T-helper 17 cell (primary cell): ENCODE measurements at regions not wholly inside any gene's neighbourhood (a gene's known extent, or its start where the extent isn't known, plus 50 kb on each side); places are given as distances from the start of the nearest gene placed in this dataset.

Experiments
- ATAC-seq: fragments of 150-1000 bp; cut with Tn5 transposase; 2 replicates; pipeline ENCODE4 v1.10.0; 2021; ENCODE audit warnings: mild to moderate bottlenecking, moderate library complexity
- DNase-seq, 3 donors: peaks; one replicate each; pipeline versions ENCODE4 v3.0.0 to v3.0.0-alpha.2; 2020 to 2021
- H3K9me3 ChIP-seq: one replicate; pipeline ENCODE4 v1.7.0; 2013; ENCODE audit warnings: low read length, mild to moderate bottlenecking; ENCODE audit not compliant: control insufficient read depth, poor library complexity, severe bottlenecking
- H3K27ac Mint-ChIP-seq: one replicate; pipeline ENCODE4 v1.8.0; 2022; ENCODE audit warnings: mild to moderate bottlenecking, moderate library complexity, mixed read lengths
- H3K27me3 Mint-ChIP-seq: one replicate; pipeline ENCODE4 v1.8.0; 2022; ENCODE audit warnings: mixed read lengths
- H3K36me3 Mint-ChIP-seq: one replicate; pipeline ENCODE4 v1.8.0; 2022; ENCODE audit warnings: low read depth, mixed read lengths
- H3K4me1 Mint-ChIP-seq: one replicate; pipeline ENCODE4 v1.8.0; 2022; ENCODE audit warnings: mild to moderate bottlenecking, mixed read lengths
- H3K4me3 Mint-ChIP-seq: one replicate; pipeline ENCODE4 v1.8.0; 2022; ENCODE audit warnings: mild to moderate bottlenecking, moderate library complexity, mixed read lengths

GRCh38 chr2:19747310-19748072 lies 154.3 kb downstream of the TTC32 start:
- ATAC-seq (no peak), DNase-seq (no peak)
- peaks cover 2% of the 10 kb centered on the region for H3K36me3 Mint-ChIP-seq
- H3K27me3 Mint-ChIP-seq, result peaks cover 45% of the 10 kb centered on the region
- peaks cover 3% of the 10 kb centered on the region for H3K4me1 Mint-ChIP-seq
- no peak overlapping the region for H3K4me3 Mint-ChIP-seq
- no peak overlapping the region for H3K27ac Mint-ChIP-seq
- no peaks in the 10 kb centered on the region for H3K9me3 ChIP-seq

GRCh38 chr2:19746611-19747309 lies 155.0 kb downstream of the TTC32 start:
- Mint-ChIP-seq H3K4me3 (no peak overlapping the region), H3K4me1 (peaks cover 3% of the 10 kb centered on the region), H3K36me3 (peaks cover 2% of the 10 kb centered on the region), H3K27me3 (peaks cover 37% of the 10 kb centered on the region), H3K27ac (no peak overlapping the region)
- DNase-seq (no peak), ATAC-seq (no peak)
- no peaks in the 10 kb centered on the region for H3K9me3 ChIP-seq

- DNase-seq (no peak), ATAC-seq (no peak)
- H3K27me3 Mint-ChIP-seq, result peaks cover 33% of the 10 kb centered on the region
- no peaks in the 10 kb centered on the region for H3K9me3 ChIP-seq
- no peak overlapping the region for H3K27ac Mint-ChIP-seq
- peaks cover 2% of the 10 kb centered on the region for H3K36me3 Mint-ChIP-seq
- peaks cover 3% of the 10 kb centered on the region for H3K4me1 Mint-ChIP-seq
- H3K4me3 Mint-ChIP-seq, result no peak overlapping the region
These were observed 155.6 kb downstream of the TTC32 start for GRCh38 chr2:19746137-19746600.

GRCh38 chr2:19745318-19746136 lies 156.3 kb downstream of the TTC32 start:
- H3K4me1 Mint-ChIP-seq, result peaks cover 3% of the 10 kb centered on the region
- DNase-seq (no peak), ATAC-seq (no peak)
- H3K27ac Mint-ChIP-seq, result no peak overlapping the region
- no peaks in the 10 kb centered on the region for H3K9me3 ChIP-seq
- H3K36me3 Mint-ChIP-seq, result peaks cover 2% of the 10 kb centered on the region
- no peak overlapping the region for H3K4me3 Mint-ChIP-seq
- peaks cover 30% of the 10 kb centered on the region for H3K27me3 Mint-ChIP-seq

- no peak overlapping the region for H3K4me3 Mint-ChIP-seq
- DNase-seq, result no peak
- no peaks in the 10 kb centered on the region for H3K36me3 Mint-ChIP-seq
- H3K27ac Mint-ChIP-seq, result no peak overlapping the region
- no peak for ATAC-seq
- peaks cover 3% of the 10 kb centered on the region for H3K4me1 Mint-ChIP-seq
- H3K27me3 Mint-ChIP-seq, result peaks cover 25% of the 10 kb centered on the region
- H3K9me3 ChIP-seq, result no peaks in the 10 kb centered on the region
These were observed 157.2 kb downstream of the TTC32 start for GRCh38 chr2:19744456-19745199.

- no peak overlapping the region for H3K4me3 Mint-ChIP-seq
- H3K9me3 ChIP-seq, result no peaks in the 10 kb centered on the region
- H3K27ac Mint-ChIP-seq, result no peak overlapping the region
- ATAC-seq (no peak), DNase-seq (no peak)
- peaks cover 3% of the 10 kb centered on the region for H3K4me1 Mint-ChIP-seq
- no peaks in the 10 kb centered on the region for H3K36me3 Mint-ChIP-seq
- H3K27me3 Mint-ChIP-seq, result peaks cover 25% of the 10 kb centered on the region
These were observed 158.1 kb downstream of the TTC32 start for GRCh38 chr2:19743641-19744040.

- ATAC-seq, result no peak
- no peak for DNase-seq
- Mint-ChIP-seq H3K4me1 (peaks cover 3% of the 10 kb centered on the region), H3K4me3 (no peak overlapping the region), H3K27me3 (peaks cover 29% of the 10 kb centered on the region), H3K36me3 (no peaks in the 10 kb centered on the region), H3K27ac (no peak overlapping the region)
- no peaks in the 10 kb centered on the region for H3K9me3 ChIP-seq
These were observed 158.9 kb downstream of the TTC32 start for GRCh38 chr2:19742872-19743271.

- Mint-ChIP-seq H3K27me3 (peaks cover 43% of the 10 kb centered on the region), H3K4me1 (no peaks in the 10 kb centered on the region), H3K27ac (no peak overlapping the region), H3K36me3 (no peaks in the 10 kb centered on the region), H3K4me3 (no peak overlapping the region)
- H3K9me3 ChIP-seq, result no peaks in the 10 kb centered on the region
- ATAC-seq, result no peak
- no peak for DNase-seq
These were observed 162.5 kb downstream of the TTC32 start for GRCh38 chr2:19739256-19739655.

GRCh38 chr2:19738707-19739106 lies 163.1 kb downstream of the TTC32 start:
- Mint-ChIP-seq H3K36me3 (no peaks in the 10 kb centered on the region), H3K27ac (no peak overlapping the region), H3K27me3 (peaks cover 39% of the 10 kb centered on the region), H3K4me1 (no peaks in the 10 kb centered on the region), H3K4me3 (no peak overlapping the region)
- no peak for DNase-seq
- no peaks in the 10 kb centered on the region for H3K9me3 ChIP-seq
- ATAC-seq, result no peak

- Mint-ChIP-seq H3K4me1 (no peaks in the 10 kb centered on the region), H3K36me3 (peaks cover 2% of the 10 kb centered on the region), H3K27ac (no peak overlapping the region), H3K4me3 (no peak overlapping the region), H3K27me3 (peaks cover 43% of the 10 kb centered on the region)
- DNase-seq (no peak), ATAC-seq (no peak)
- H3K9me3 ChIP-seq, result no peaks in the 10 kb centered on the region
These were observed 165.5 kb downstream of the TTC32 start for GRCh38 chr2:19736191-19736831.

- ATAC-seq (no peak), DNase-seq (no peak)
- Mint-ChIP-seq H3K27ac (no peak overlapping the region), H3K27me3 (peaks cover 40% of the 10 kb centered on the region), H3K4me3 (no peak overlapping the region), H3K4me1 (no peaks in the 10 kb centered on the region), H3K36me3 (peaks cover 2% of the 10 kb centered on the region)
- no peaks in the 10 kb centered on the region for H3K9me3 ChIP-seq
These were observed 167.8 kb downstream of the TTC32 start for GRCh38 chr2:19733951-19734425.

GRCh38 chr2:19733390-19733789 lies 168.4 kb downstream of the TTC32 start:
- peaks cover 2% of the 10 kb centered on the region for H3K36me3 Mint-ChIP-seq
- DNase-seq, result no peak
- no peak for ATAC-seq
- no peaks in the 10 kb centered on the region for H3K9me3 ChIP-seq
- no peak overlapping the region for H3K27ac Mint-ChIP-seq
- no peaks in the 10 kb centered on the region for H3K4me1 Mint-ChIP-seq
- H3K4me3 Mint-ChIP-seq, result no peak overlapping the region
- H3K27me3 Mint-ChIP-seq, result peaks cover 39% of the 10 kb centered on the region
